ENCODE measurements at regions not wholly inside any gene's neighbourhood (a gene's known extent, or its start where the extent isn't known, plus 50 kb on each side); places are given as distances from the start of the nearest gene placed in this dataset.

GRCh38 chr12:83365317-83365716 lies 678.6 kb downstream of the TMTC2 start:
- DNase-seq (ENCODE audit: extremely low spot score, unreplicated experiment), result no peak
- TF ChIP-seq, protein P1, sequence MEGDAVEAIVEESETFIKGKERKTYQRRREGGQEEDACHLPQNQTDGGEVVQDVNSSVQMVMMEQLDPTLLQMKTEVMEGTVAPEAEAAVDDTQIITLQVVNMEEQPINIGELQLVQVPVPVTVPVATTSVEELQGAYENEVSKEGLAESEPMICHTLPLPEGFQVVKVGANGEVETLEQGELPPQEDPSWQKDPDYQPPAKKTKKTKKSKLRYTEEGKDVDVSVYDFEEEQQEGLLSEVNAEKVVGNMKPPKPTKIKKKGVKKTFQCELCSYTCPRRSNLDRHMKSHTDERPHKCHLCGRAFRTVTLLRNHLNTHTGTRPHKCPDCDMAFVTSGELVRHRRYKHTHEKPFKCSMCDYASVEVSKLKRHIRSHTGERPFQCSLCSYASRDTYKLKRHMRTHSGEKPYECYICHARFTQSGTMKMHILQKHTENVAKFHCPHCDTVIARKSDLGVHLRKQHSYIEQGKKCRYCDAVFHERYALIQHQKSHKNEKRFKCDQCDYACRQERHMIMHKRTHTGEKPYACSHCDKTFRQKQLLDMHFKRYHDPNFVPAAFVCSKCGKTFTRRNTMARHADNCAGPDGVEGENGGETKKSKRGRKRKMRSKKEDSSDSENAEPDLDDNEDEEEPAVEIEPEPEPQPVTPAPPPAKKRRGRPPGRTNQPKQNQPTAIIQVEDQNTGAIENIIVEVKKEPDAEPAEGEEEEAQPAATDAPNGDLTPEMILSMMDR (conservative IDR thresholded peaks at IDR 0.05), result no peak
- H3K36me3 Mint-ChIP-seq, result no peaks in the 10 kb centered on the region
- H3K4me1 Mint-ChIP-seq (ENCODE audit: unreplicated experiment), result peaks cover 4% of the 10 kb centered on the region
- no peak overlapping the region for H3K27ac Mint-ChIP-seq
- H3K4me3 Mint-ChIP-seq, result no peak overlapping the region
- H3K27me3 Mint-ChIP-seq, result no peaks in the 10 kb centered on the region
- no peaks in the 10 kb centered on the region for H3K9me3 Mint-ChIP-seq

DNA sequence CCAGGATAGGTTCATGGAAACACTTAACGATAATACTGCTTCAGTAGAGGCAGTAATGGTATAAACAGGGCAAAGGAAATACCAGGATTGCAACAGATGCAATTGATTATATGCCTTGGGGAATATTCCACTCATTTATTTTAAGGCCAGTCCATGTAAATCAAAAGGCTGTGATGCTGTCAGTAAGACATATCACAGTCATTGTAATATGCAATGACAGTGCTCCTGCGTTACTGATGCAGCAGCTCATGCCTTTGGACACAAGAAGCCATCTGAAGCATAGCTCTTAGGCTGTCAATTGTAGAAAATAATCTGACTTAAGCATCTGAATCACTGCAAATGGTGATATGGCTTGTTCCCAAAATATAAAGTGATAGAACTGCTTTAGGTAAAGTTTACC lies 674.8 kb downstream of the TMTC2 start:
- no peak for DNase-seq (ENCODE audit: extremely low spot score, unreplicated experiment)
- TF ChIP-seq, protein P1 (conservative IDR thresholded peaks at IDR 0.05), result no peak
- H3K27ac Mint-ChIP-seq, result no peak overlapping the region
- no peak overlapping the region for H3K4me3 Mint-ChIP-seq
- H3K36me3 Mint-ChIP-seq, result no peaks in the 10 kb centered on the region
- no peaks in the 10 kb centered on the region for H3K4me1 Mint-ChIP-seq (ENCODE audit: unreplicated experiment)
- H3K9me3 Mint-ChIP-seq, result no peaks in the 10 kb centered on the region
- no peaks in the 10 kb centered on the region for H3K27me3 Mint-ChIP-seq

GRCh38 chr12:83361071-83361470 lies 674.4 kb downstream of the TMTC2 start:
- Mint-ChIP-seq H3K4me1 (ENCODE audit: unreplicated experiment) (no peaks in the 10 kb centered on the region), H3K9me3 (no peaks in the 10 kb centered on the region), H3K27ac (no peak overlapping the region), H3K4me3 (no peak overlapping the region), H3K36me3 (no peaks in the 10 kb centered on the region), H3K27me3 (no peaks in the 10 kb centered on the region)
- no peak for DNase-seq (ENCODE audit: extremely low spot score, unreplicated experiment)
- TF ChIP-seq, protein P1 (conservative IDR thresholded peaks at IDR 0.05), result no peak

- Mint-ChIP-seq H3K4me3 (no peak overlapping the region), H3K36me3 (no peaks in the 10 kb centered on the region), H3K27me3 (no peaks in the 10 kb centered on the region), H3K27ac (no peak overlapping the region), H3K9me3 (no peaks in the 10 kb centered on the region), H3K4me1 (ENCODE audit: unreplicated experiment) (no peaks in the 10 kb centered on the region)
- TF ChIP-seq, protein P1 (conservative IDR thresholded peaks at IDR 0.05), result no peak
- no peak for DNase-seq (ENCODE audit: extremely low spot score, unreplicated experiment)
These were observed 663.4 kb downstream of the TMTC2 start for GRCh38 chr12:83349907-83350611.

DNA sequence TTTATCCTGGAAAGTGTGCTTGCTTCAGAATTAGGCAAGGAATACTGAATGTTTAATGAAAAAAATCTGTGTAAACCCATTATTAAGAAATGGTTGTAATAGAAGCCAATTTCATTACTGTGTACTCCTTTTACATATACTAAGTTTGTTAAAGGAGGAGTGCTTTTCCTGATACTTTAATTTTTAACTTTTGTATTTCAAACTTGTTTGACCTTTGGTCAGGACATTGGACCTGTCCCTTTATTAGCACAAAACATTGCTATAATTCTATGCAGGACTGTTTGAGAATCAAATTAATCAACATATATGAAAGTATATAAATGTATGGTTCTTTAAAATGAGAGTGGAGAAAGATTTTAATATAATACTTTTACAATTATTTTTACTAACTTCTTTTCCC lies 659.6 kb downstream of the TMTC2 start:
- no peaks in the 10 kb centered on the region for H3K36me3 Mint-ChIP-seq
- no peak for DNase-seq (ENCODE audit: extremely low spot score, unreplicated experiment)
- no peaks in the 10 kb centered on the region for H3K27me3 Mint-ChIP-seq
- no peaks in the 10 kb centered on the region for H3K4me1 Mint-ChIP-seq (ENCODE audit: unreplicated experiment)
- TF ChIP-seq, protein P1 (conservative IDR thresholded peaks at IDR 0.05), result no peak
- H3K27ac Mint-ChIP-seq, result no peak overlapping the region
- no peak overlapping the region for H3K4me3 Mint-ChIP-seq
- H3K9me3 Mint-ChIP-seq, result no peaks in the 10 kb centered on the region

Measured in type B pancreatic cell (in vitro differentiated cells).